ENCODE measurements at regions not wholly inside any gene's neighbourhood (a gene's known extent, or its start where the extent isn't known, plus 50 kb on each side); places are given as distances from the start of the nearest gene placed in this dataset.

- no peak overlapping the region for H3K4me3 ChIP-seq
- H3K9me3 ChIP-seq = no peaks in the 10 kb centered on the region
- H3K27me3 ChIP-seq (replicated peaks; ENCODE audit: insufficient read depth) = no peaks in the 10 kb centered on the region
- intact Hi-C loops (cut with DNase I) = no loop called here
- no peaks in the 10 kb centered on the region for H3K4me1 ChIP-seq (replicated peaks)
- no peak for DNase-seq (ENCODE audit: low spot score)
- 75% methylated on average over 15 of the region's 15 CpGs for WGBS
- no peak overlapping the region for H3K27ac ChIP-seq
- TF ChIP-seq CTCF (IDR thresholded peaks at IDR 0.05) (no peak), POLR2A (IDR thresholded peaks at IDR 0.05) (no peak), POLR2AphosphoS5 (IDR thresholded peaks at IDR 0.05) (no peak)
- no peaks in the 10 kb centered on the region for H3K36me3 ChIP-seq
Measured at GRCh38 chr21:36532769-36533467, 53.0 kb upstream of the CLDN14 start.

GRCh38 chr21:36533468-36533848 lies 53.5 kb upstream of the CLDN14 start:
- DNase-seq (ENCODE audit: low spot score) = no peak

GRCh38 chr21:36534656-36535055 lies 54.7 kb upstream of the CLDN14 start:
- H3K36me3 ChIP-seq = no peaks in the 10 kb centered on the region
- no peak for DNase-seq (ENCODE audit: low spot score)
- H3K4me3 ChIP-seq = no peak overlapping the region
- no peaks in the 10 kb centered on the region for H3K9me3 ChIP-seq
- H3K27me3 ChIP-seq (replicated peaks; ENCODE audit: insufficient read depth) = no peaks in the 10 kb centered on the region
- WGBS = 80% methylated on average over 3 of the region's 3 CpGs
- intact Hi-C loops (cut with DNase I) = no loop called here
- no peak overlapping the region for H3K27ac ChIP-seq
- no peaks in the 10 kb centered on the region for H3K4me1 ChIP-seq (replicated peaks)
- TF ChIP-seq CTCF (IDR thresholded peaks at IDR 0.05) = no peak
- TF ChIP-seq POLR2AphosphoS5 (IDR thresholded peaks at IDR 0.05) = no peak
- no peak for TF ChIP-seq POLR2A (IDR thresholded peaks at IDR 0.05)

More at GRCh38 chr21:36533468-36533848, 53.5 kb upstream of the CLDN14 start:
- 87% methylated on average over 6 of the region's 6 CpGs for WGBS
- TF ChIP-seq POLR2A (IDR thresholded peaks at IDR 0.05) (no peak), CTCF (IDR thresholded peaks at IDR 0.05) (no peak)
- no peaks in the 10 kb centered on the region for H3K4me1 ChIP-seq (replicated peaks)
- H3K4me3 ChIP-seq = no peak overlapping the region
- no peaks in the 10 kb centered on the region for H3K27me3 ChIP-seq (replicated peaks; ENCODE audit: insufficient read depth)
- H3K27ac ChIP-seq = no peak overlapping the region
- intact Hi-C loops (cut with DNase I) = no loop called here
- H3K9me3 ChIP-seq = no peaks in the 10 kb centered on the region
- no peaks in the 10 kb centered on the region for H3K36me3 ChIP-seq

GRCh38 chr21:36535618-36536241 lies 55.8 kb upstream of the CLDN14 start:
- no peak overlapping the region for H3K27ac ChIP-seq
- TF ChIP-seq CTCF (IDR thresholded peaks at IDR 0.05) (no peak), POLR2A (IDR thresholded peaks at IDR 0.05) (no peak), POLR2AphosphoS5 (IDR thresholded peaks at IDR 0.05) (no peak)
- H3K27me3 ChIP-seq (replicated peaks; ENCODE audit: insufficient read depth) = no peaks in the 10 kb centered on the region
- intact Hi-C loops (cut with DNase I) = no loop called here
- no peaks in the 10 kb centered on the region for H3K9me3 ChIP-seq
- WGBS = 33% methylated on average over 6 of the region's 6 CpGs
- H3K4me1 ChIP-seq (replicated peaks) = no peaks in the 10 kb centered on the region
- H3K4me3 ChIP-seq = no peak overlapping the region
- no peak for DNase-seq (ENCODE audit: low spot score)
- no peaks in the 10 kb centered on the region for H3K36me3 ChIP-seq

- TF ChIP-seq CTCF (IDR thresholded peaks at IDR 0.05) = no peak
- no peak for TF ChIP-seq POLR2A (IDR thresholded peaks at IDR 0.05)
- Histone ChIP-seq H3K27ac (no peak overlapping the region), H3K36me3 (no peaks in the 10 kb centered on the region), H3K27me3 (replicated peaks; ENCODE audit: insufficient read depth) (no peaks in the 10 kb centered on the region), H3K9me3 (no peaks in the 10 kb centered on the region), H3K4me3 (no peak overlapping the region), H3K4me1 (replicated peaks) (no peaks in the 10 kb centered on the region)
- 91% methylated on average over 8 of the region's 11 CpGs for WGBS
- no peak for DNase-seq (ENCODE audit: low spot score)
- intact Hi-C loops (cut with DNase I) = no loop called here
Measured at GRCh38 chr21:36538761-36539160, 58.8 kb upstream of the CLDN14 start.

Data from prostate gland (tissue), 2 donors.